Nephron progenitor cell (in vitro differentiated cells): ENCODE measurements at regions not wholly inside any gene's neighbourhood (a gene's known extent, or its start where the extent isn't known, plus 50 kb on each side); places are given as distances from the start of the nearest gene placed in this dataset.

ENCODE experiments used
- DNase-seq: peaks from one replicate; pipeline ENCODE4 v3.0.0; 2021
- H3K27ac Mint-ChIP-seq: 2 replicates; pipeline ENCODE4 v1.8.0; 2021; ENCODE audit warnings: mild to moderate bottlenecking, moderate library complexity, mixed read lengths
- H3K27me3 Mint-ChIP-seq: 2 replicates; pipeline ENCODE4 v1.8.0; 2021; ENCODE audit warnings: mild to moderate bottlenecking, low read depth, mixed read lengths; ENCODE audit not compliant: poor library complexity
- H3K36me3 Mint-ChIP-seq: 2 replicates; pipeline ENCODE4 v1.8.0; 2021; ENCODE audit warnings: low read depth, mixed read lengths
- H3K4me1 Mint-ChIP-seq: 2 replicates; pipeline ENCODE4 v1.8.0; 2021; ENCODE audit warnings: mixed read lengths
- H3K4me3 Mint-ChIP-seq: 2 replicates; pipeline ENCODE4 v1.8.0; 2021; ENCODE audit warnings: mild to moderate bottlenecking, moderate library complexity, mixed read lengths
- H3K9me3 Mint-ChIP-seq: 2 replicates; pipeline ENCODE4 v1.8.0; 2021; ENCODE audit warnings: mild to moderate bottlenecking, moderate library complexity, mixed read lengths
- CTCF ChIP-seq: fragments of 200-600 bp; sonication (generic); IDR thresholded peaks from 2 replicates; pipeline ENCODE4 v1.5.0; 2021; ENCODE audit warnings: antibody characterized with exemption

- H3K4me3 Mint-ChIP-seq = no peak overlapping the region
- H3K9me3 Mint-ChIP-seq = peaks cover 12% of the 10 kb centered on the region
- peaks cover 11% of the 10 kb centered on the region for H3K4me1 Mint-ChIP-seq
- H3K27me3 Mint-ChIP-seq = peaks cover 60% of the 10 kb centered on the region
- TF ChIP-seq CTCF = no peak
- DNase-seq = no peak
- H3K27ac Mint-ChIP-seq = no peak overlapping the region
- H3K36me3 Mint-ChIP-seq = no peaks in the 10 kb centered on the region
Measured at GRCh38 chr6:27579973-27580372, 107.1 kb upstream of the ZNF184 start.

GRCh38 chr6:27577922-27578321, 105.0 kb upstream of the ZNF184 start:
- no peak overlapping the region for H3K4me3 Mint-ChIP-seq
- H3K9me3 Mint-ChIP-seq = peaks cover 15% of the 10 kb centered on the region
- no peak overlapping the region for H3K27ac Mint-ChIP-seq
- DNase-seq = no peak
- no peaks in the 10 kb centered on the region for H3K36me3 Mint-ChIP-seq
- H3K4me1 Mint-ChIP-seq = no peaks in the 10 kb centered on the region
- H3K27me3 Mint-ChIP-seq = peaks cover 56% of the 10 kb centered on the region
- TF ChIP-seq CTCF = no peak

- no peak for TF ChIP-seq CTCF
- no peak for DNase-seq
- Mint-ChIP-seq H3K4me3 (no peak overlapping the region), H3K27me3 (peaks cover 56% of the 10 kb centered on the region), H3K4me1 (no peaks in the 10 kb centered on the region), H3K36me3 (no peaks in the 10 kb centered on the region), H3K9me3 (peaks cover 15% of the 10 kb centered on the region), H3K27ac (no peak overlapping the region)
Measured at GRCh38 chr6:27575594-27576361, 102.9 kb upstream of the ZNF184 start.

GRCh38 chr6:27568226-27568897, 95.5 kb upstream of the ZNF184 start:
- Mint-ChIP-seq H3K9me3 (no peaks in the 10 kb centered on the region), H3K27me3 (peaks cover 83% of the 10 kb centered on the region), H3K4me1 (peaks cover 11% of the 10 kb centered on the region), H3K4me3 (no peak overlapping the region), H3K27ac (no peak overlapping the region), H3K36me3 (no peaks in the 10 kb centered on the region)
- TF ChIP-seq CTCF = no peak
- DNase-seq = no peak

GRCh38 chr6:27565839-27566779, 93.2 kb upstream of the ZNF184 start:
- Mint-ChIP-seq H3K27me3 (peaks cover 96% of the 10 kb centered on the region), H3K9me3 (no peaks in the 10 kb centered on the region), H3K4me1 (peaks cover 11% of the 10 kb centered on the region)

More at GRCh38 chr6:27565839-27566779, 93.2 kb upstream of the ZNF184 start:
- H3K36me3 Mint-ChIP-seq = no peaks in the 10 kb centered on the region
- H3K27ac Mint-ChIP-seq = no peak overlapping the region
- H3K4me3 Mint-ChIP-seq = peak overlapping the region; percentile 89
- peak; percentile 40 for TF ChIP-seq CTCF
- DNase-seq = peak; percentile 38
